ENCODE measurements at regions not wholly inside any gene's neighbourhood (a gene's known extent, or its start where the extent isn't known, plus 50 kb on each side); places are given as distances from the start of the nearest gene placed in this dataset.

DNA sequence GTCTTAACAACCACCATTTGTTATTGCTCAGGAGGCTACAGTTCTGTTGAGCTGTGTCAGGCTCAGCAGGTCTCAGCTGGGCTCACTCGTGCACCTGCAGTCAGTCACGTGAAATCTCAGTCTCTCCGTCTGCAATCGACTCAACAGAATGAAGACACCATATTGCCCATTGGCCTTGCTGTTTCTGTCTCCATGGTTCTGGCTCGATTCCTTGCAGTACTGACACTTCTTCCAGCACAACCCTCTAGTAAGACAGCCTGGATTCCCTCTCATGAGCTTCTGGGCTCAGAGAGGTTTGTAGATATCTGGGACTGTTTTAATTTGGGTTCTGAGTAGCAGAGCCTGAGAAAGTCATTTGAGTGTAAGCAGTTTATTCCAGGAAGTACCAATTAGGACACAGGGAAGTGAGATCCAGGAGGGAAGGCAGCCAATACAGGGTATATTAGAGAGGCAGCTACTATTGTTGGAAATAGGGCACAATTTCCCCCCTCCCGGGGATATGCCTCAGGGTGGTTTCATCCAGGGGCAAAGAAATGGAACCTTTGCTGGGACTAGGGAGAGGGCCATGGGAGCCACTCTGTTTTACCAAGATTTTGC lies 87.4 kb upstream of the RALGAPA2 start (continued):
- no peak for TF ChIP-seq ZBTB1 (CRISPR knock-in tag; IDR thresholded peaks at IDR 0.05; ENCODE audit: borderline replicate concordance, low read depth)
- TF ChIP-seq TAL1 (IDR thresholded peaks at IDR 0.05) = no peak

- FAIRE-seq (no peak), ATAC-seq (no peak), DNase-seq (ENCODE audit: extremely low read depth in 1 of 4, low spot score in 3 of 4) (no peak)
- Histone ChIP-seq H2AFZ (ENCODE audit: low read depth, low read length) (no peak overlapping the region), H3K79me2 (ENCODE audit: control insufficient read depth, insufficient read depth, low read length) (no peaks in the 10 kb centered on the region), H4K20me1 (replicated peaks; ENCODE audit: control insufficient read depth, insufficient read depth, low read length) (no peaks in the 10 kb centered on the region), H3K27ac (ENCODE audit: extremely low read depth, low read depth, low read length) (no peak overlapping the region), H3K4me3 (no peak overlapping the region), H3K36me3 (ENCODE audit: control insufficient read depth, insufficient read depth, low read length) (no peaks in the 10 kb centered on the region), H3K27me3 (ENCODE audit: control insufficient read depth in 2 of 2, insufficient read depth in 2 of 2, low read length in 2 of 2) (peaks cover 0 to 13% of the 10 kb centered on the region in 2 experiments; a peak in 3 of 5 replicates), H3K9ac (ENCODE audit: insufficient read depth in 1 of 2, low read depth in 2 of 2, low read length in 2 of 2) (no peak overlapping the region), H3K9me3 (replicated peaks; ENCODE audit: control insufficient read depth, insufficient read depth, low read depth, low read length) (no peaks in the 10 kb centered on the region), H3K4me1 (replicated peaks in 1 of 2; ENCODE audit: control insufficient read depth in 2 of 2, insufficient read depth in 2 of 2, low read length in 2 of 2) (no peaks in the 10 kb centered on the region), H3K9me1 (ENCODE audit: control insufficient read depth, insufficient read depth, low read length) (no peaks in the 10 kb centered on the region), H3K4me2 (ENCODE audit: insufficient read depth, low read length) (no peak overlapping the region)
- ChIA-PET CTCF (ENCODE audit: low intra/inter-chr PET ratio) (no interaction called here), POLR2A (no interaction called here)
- in situ Hi-C loops (cut with MboI) = no loop called here
- intact Hi-C loops (cut with micrococcal nuclease) = no loop called here
- BruUV-seq (replicated peaks) = no TSS peak
- WGBS (ENCODE audit: insufficient coverage, low coverage, missing lambda C conversion rate) = 2% methylated on average over 13 of the region's 14 CpGs
- TF ChIP-seq ZNF324 (CRISPR knock-in tag; IDR thresholded peaks at IDR 0.05) (no peak), SAP30 (IDR thresholded peaks at IDR 0.05; ENCODE audit: borderline replicate concordance, insufficient read depth, low read depth, low read length, poor library complexity, severe bottlenecking) (no peak), SRSF7 (optimal IDR thresholded peaks at IDR 0.05; ENCODE audit: low read depth, low read length) (no peak), SMARCA4 (IDR thresholded peaks at IDR 0.05) (no peak), MLLT1 (IDR thresholded peaks at IDR 0.05) (no peak), IRF9 (tag; IDR thresholded peaks at IDR 0.05) (no peak), HNRNPLL (IDR thresholded peaks at IDR 0.05; ENCODE audit: low read depth, low read length, poor library complexity, severe bottlenecking) (no peak), BACH1 (tag; IDR thresholded peaks at IDR 0.05) (no peak), GATAD2B (IDR thresholded peaks at IDR 0.05; ENCODE audit: borderline replicate concordance) (no peak), ZNF655 (CRISPR knock-in tag; IDR thresholded peaks at IDR 0.05) (no peak)
- TF ChIP-seq, protein P1, sequence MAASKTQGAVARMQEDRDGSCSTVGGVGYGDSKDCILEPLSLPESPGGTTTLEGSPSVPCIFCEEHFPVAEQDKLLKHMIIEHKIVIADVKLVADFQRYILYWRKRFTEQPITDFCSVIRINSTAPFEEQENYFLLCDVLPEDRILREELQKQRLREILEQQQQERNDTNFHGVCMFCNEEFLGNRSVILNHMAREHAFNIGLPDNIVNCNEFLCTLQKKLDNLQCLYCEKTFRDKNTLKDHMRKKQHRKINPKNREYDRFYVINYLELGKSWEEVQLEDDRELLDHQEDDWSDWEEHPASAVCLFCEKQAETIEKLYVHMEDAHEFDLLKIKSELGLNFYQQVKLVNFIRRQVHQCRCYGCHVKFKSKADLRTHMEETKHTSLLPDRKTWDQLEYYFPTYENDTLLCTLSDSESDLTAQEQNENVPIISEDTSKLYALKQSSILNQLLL (CRISPR knock-in tag; IDR thresholded peaks at IDR 0.05; ENCODE audit: borderline replicate concordance) = no peak
- TF ChIP-seq, protein P2, sequence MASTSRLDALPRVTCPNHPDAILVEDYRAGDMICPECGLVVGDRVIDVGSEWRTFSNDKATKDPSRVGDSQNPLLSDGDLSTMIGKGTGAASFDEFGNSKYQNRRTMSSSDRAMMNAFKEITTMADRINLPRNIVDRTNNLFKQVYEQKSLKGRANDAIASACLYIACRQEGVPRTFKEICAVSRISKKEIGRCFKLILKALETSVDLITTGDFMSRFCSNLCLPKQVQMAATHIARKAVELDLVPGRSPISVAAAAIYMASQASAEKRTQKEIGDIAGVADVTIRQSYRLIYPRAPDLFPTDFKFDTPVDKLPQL (IDR thresholded peaks at IDR 0.05; ENCODE audit: extremely low read depth, insufficient read length) = no peak
Observed at GRCh38 chr20:20797521-20798310, 85.3 kb upstream of the RALGAPA2 start.

Data from K562 (cell line).